CD4-positive, alpha-beta T cell (primary cell): ENCODE measurements at regions not wholly inside any gene's neighbourhood (a gene's known extent, or its start where the extent isn't known, plus 50 kb on each side); places are given as distances from the start of the nearest gene placed in this dataset.

Experiments
- ATAC-seq: fragments of 200-7000 bp; cut with Tn5 transposase; one replicate; pipeline ENCODE4 v1.10.0; 2022; ENCODE audit warnings: mild to moderate bottlenecking; ENCODE audit not compliant: poor library complexity
- CTCF ChIA-PET: fragments of 350-600 bp; sonication (Branson Sonifier 250); formaldehyde crosslinking; loops from one replicate; lab custom pipeline; 2021; ENCODE audit warnings: antibody characterized with exemption, inconsistent platforms; lab: Charles Lee
- POLR2A ChIA-PET: fragments of 350-600 bp; sonication (Branson Sonifier 250); formaldehyde crosslinking; loops from one replicate; lab custom pipeline; 2021; ENCODE audit warnings: antibody characterized with exemption, inconsistent platforms; lab: Charles Lee
- DNase-seq, 14 experiments: peaks; one replicate each; pipeline ENCODE4 v3.0.0-alpha.2; 2013 to 2020; ENCODE audit warnings: mixed read lengths in 2 of 14
- H3K27ac ChIP-seq, 2 donors: one replicate each; pipeline versions ENCODE4 v1.5.1 to v1.7.0; 2013; ENCODE audit warnings: low read length in 2 of 2, low read depth in 1 of 2, mild to moderate bottlenecking in 1 of 2
- H3K27me3 ChIP-seq, 2 experiments: 1 replicate in 1 of 2; 2 replicates in 1 of 2; pipeline versions ENCODE4 v1.6.1 to v1.7.0; 2013; ENCODE audit warnings: low read length in 2 of 2, control low read depth in 1 of 2, mild to moderate bottlenecking in 1 of 2, moderate library complexity in 1 of 2; ENCODE audit not compliant: insufficient read depth in 2 of 2, control insufficient read depth in 1 of 2
- H3K36me3 ChIP-seq: one replicate; pipeline ENCODE4 v1.6.1; 2013; ENCODE audit warnings: low read length, control low read depth; ENCODE audit not compliant: insufficient read depth
- H3K4me1 ChIP-seq: one replicate; pipeline ENCODE4 v1.6.1; 2013; ENCODE audit warnings: low read length, control low read depth; ENCODE audit not compliant: insufficient read depth
- H3K4me3 ChIP-seq: one replicate; pipeline ENCODE4 v1.5.1; 2013; ENCODE audit warnings: mild to moderate bottlenecking, low read length, moderate library complexity
- H3K9me3 ChIP-seq, 2 experiments: 1 replicate in 1 of 2; 2 replicates in 1 of 2; pipeline versions ENCODE4 v1.6.1 to v1.7.0; 2013; ENCODE audit warnings: low read length in 2 of 2, mild to moderate bottlenecking in 2 of 2, control low read depth in 1 of 2, moderate library complexity in 1 of 2; ENCODE audit not compliant: control insufficient read depth in 1 of 2, insufficient read depth in 1 of 2
- H3K27ac Mint-ChIP-seq: one replicate; pipeline ENCODE4 v1.8.0; 2020; ENCODE audit warnings: mixed read lengths
- H3K27me3 Mint-ChIP-seq: one replicate; pipeline ENCODE4 v1.8.0; 2021; ENCODE audit warnings: mixed read lengths
- H3K36me3 Mint-ChIP-seq: one replicate; pipeline ENCODE4 v1.8.0; 2021; ENCODE audit warnings: low read depth, mixed read lengths
- H3K4me1 Mint-ChIP-seq: one replicate; pipeline ENCODE4 v1.8.0; 2021; ENCODE audit warnings: low read depth, mixed read lengths
- H3K4me3 Mint-ChIP-seq: one replicate; pipeline ENCODE4 v1.8.0; 2020; ENCODE audit warnings: mild to moderate bottlenecking, mixed read lengths
- H3K9me3 Mint-ChIP-seq: one replicate; pipeline ENCODE4 v1.8.0; 2020; ENCODE audit warnings: mixed read lengths
- CTCF ChIP-seq: fragments of 200-600 bp; IDR thresholded peaks from one replicate; pipeline ENCODE4 v1.8.0; 2022; ENCODE audit warnings: antibody characterized with exemption, mild to moderate bottlenecking
- intact Hi-C, 2 experiments: fragments of 100-400 bp; cut with DNase I in 1 of 2; cut with micrococcal nuclease in 1 of 2; formaldehyde crosslinking; loops; one replicate each; pipeline versions ENCODE4 v1.15.1 to v1.9.0; 2023 to 2025; cut with DNase I, micrococcal nuclease

DNA sequence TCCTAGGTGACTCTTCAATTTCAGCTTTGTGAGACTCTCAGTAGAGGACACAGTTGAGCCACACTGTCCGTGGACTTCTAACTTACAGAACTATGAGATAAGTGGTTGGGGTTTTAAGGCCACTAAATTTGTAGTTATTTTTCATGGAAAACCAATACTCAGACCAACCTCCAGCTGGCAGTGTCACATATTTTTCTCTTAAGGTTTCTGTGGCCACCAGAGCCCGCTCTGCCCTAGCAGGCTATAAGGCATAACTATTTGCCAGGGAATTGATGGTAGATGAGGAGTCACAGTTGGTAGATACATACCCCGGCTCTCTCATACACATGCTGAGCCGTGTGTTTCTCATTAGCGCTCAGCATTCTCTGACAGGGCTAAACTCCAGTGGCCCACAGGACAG, 336.8 kb upstream of the MON1B start:
- H3K27me3 Mint-ChIP-seq = no peaks in the 10 kb centered on the region
- Histone ChIP-seq H3K27ac (no peak overlapping the region), H3K4me3 (no peak overlapping the region), H3K4me1 (no peaks in the 10 kb centered on the region), H3K36me3 (no peaks in the 10 kb centered on the region), H3K9me3 (peaks cover 0 to 9% of the 10 kb centered on the region in 2 experiments), H3K27me3 (no peaks in the 10 kb centered on the region)
- DNase-seq (no peak), ATAC-seq (no peak)
- H3K9me3 Mint-ChIP-seq = peaks cover 3% of the 10 kb centered on the region
- no peaks in the 10 kb centered on the region for H3K36me3 Mint-ChIP-seq
- H3K4me1 Mint-ChIP-seq = no peaks in the 10 kb centered on the region
- intact Hi-C loops = no loop called here
- TF ChIP-seq CTCF = no peak
- ChIA-PET CTCF (no interaction called here), POLR2A (no interaction called here)
- no peak overlapping the region for H3K4me3 Mint-ChIP-seq
- H3K27ac Mint-ChIP-seq = no peak overlapping the region

GRCh38 chr16:76856112-76856511, 334.9 kb upstream of the MON1B start:
- ChIA-PET CTCF (no interaction called here), POLR2A (no interaction called here)
- H3K27ac Mint-ChIP-seq = no peak overlapping the region
- H3K27ac ChIP-seq = no peak overlapping the region
- H3K9me3 ChIP-seq = peaks cover 0 to 9% of the 10 kb centered on the region in 2 experiments
- no peaks in the 10 kb centered on the region for H3K36me3 ChIP-seq
- no peak overlapping the region for H3K4me3 ChIP-seq
- TF ChIP-seq CTCF = no peak
- intact Hi-C loops = no loop called here
- H3K36me3 Mint-ChIP-seq = no peaks in the 10 kb centered on the region
- peaks cover 10% of the 10 kb centered on the region for H3K9me3 Mint-ChIP-seq
- no peaks in the 10 kb centered on the region for H3K4me1 Mint-ChIP-seq
- no peaks in the 10 kb centered on the region for H3K27me3 Mint-ChIP-seq
- H3K4me1 ChIP-seq = no peaks in the 10 kb centered on the region
- H3K4me3 Mint-ChIP-seq = no peak overlapping the region
- DNase-seq (no peak), ATAC-seq (no peak)
- no peaks in the 10 kb centered on the region for H3K27me3 ChIP-seq

DNA sequence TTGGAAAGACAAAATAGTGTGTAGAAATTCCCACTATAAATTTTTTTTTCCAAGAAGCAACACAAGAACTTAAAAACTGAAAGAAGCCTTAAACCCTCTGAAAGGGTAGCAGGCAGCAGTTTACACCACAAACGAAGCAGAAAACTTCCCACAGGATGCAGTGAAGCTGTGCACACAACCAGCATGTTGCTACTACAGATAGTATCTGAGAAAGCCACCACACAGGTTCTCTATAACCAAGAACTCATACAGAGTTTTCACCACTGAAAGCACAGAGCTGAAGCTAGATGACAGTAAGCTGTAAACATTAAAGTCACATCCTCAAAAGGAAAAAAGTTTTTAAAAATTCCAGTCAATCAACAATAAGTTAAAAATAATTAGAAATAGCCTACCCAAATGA, 333.6 kb upstream of the MON1B start:
- CTCF ChIA-PET = no interaction called here

More for the DNA sequence above, 333.6 kb upstream of the MON1B start:
- POLR2A ChIA-PET = no interaction called here
- H3K9me3 Mint-ChIP-seq = peaks cover 10% of the 10 kb centered on the region
- no peak overlapping the region for H3K4me3 ChIP-seq
- TF ChIP-seq CTCF = no peak
- H3K9me3 ChIP-seq = peaks cover 0 to 9% of the 10 kb centered on the region in 2 experiments
- no peak for ATAC-seq
- no peak overlapping the region for H3K27ac ChIP-seq
- no peak overlapping the region for H3K27ac Mint-ChIP-seq
- no peaks in the 10 kb centered on the region for H3K4me1 Mint-ChIP-seq
- intact Hi-C loops = no loop called here
- no peaks in the 10 kb centered on the region for H3K36me3 ChIP-seq
- H3K27me3 ChIP-seq = no peaks in the 10 kb centered on the region
- H3K36me3 Mint-ChIP-seq = no peaks in the 10 kb centered on the region
- H3K4me3 Mint-ChIP-seq = no peak overlapping the region
- DNase-seq = no peak
- H3K27me3 Mint-ChIP-seq = no peaks in the 10 kb centered on the region
- no peaks in the 10 kb centered on the region for H3K4me1 ChIP-seq
